K562 (cell line): ENCODE measurements at regions not wholly inside any gene's neighbourhood (a gene's known extent, or its start where the extent isn't known, plus 50 kb on each side); places are given as distances from the start of the nearest gene placed in this dataset.

Source experiments
- ATAC-seq: fragments of 200-7000 bp; cut with Tn5 transposase; 3 replicates; pipeline ENCODE4 v1.9.1; 2020; ENCODE audit warnings: moderate library complexity
- BruUV-seq: library from RNA; stranded (reverse); fragments of 400-500 nt; replicated peaks from 2 replicates; lab custom pipeline; 2021; lab: Mats Ljungman, UMichigan
- CTCF ChIA-PET: fragments of 300-600 bp; formaldehyde crosslinking; extraction: SDS; loops from one replicate; lab custom pipeline; 2021; ENCODE audit warnings: low intra/inter-chr PET ratio; lab: Yijun Ruan, JAX
- POLR2A ChIA-PET: fragments of 300-600, 350-650 bp; sonication (Branson Sonifier 250); formaldehyde crosslinking; extraction: SDS; loops from one replicate; lab custom pipeline; 2021; ENCODE audit warnings: antibody characterized with exemption, inconsistent platforms; lab: Yijun Ruan, JAX
- DNase-seq, 4 experiments: peaks; one replicate each; pipeline versions ENCODE4 v3.0.0 to v3.0.0-alpha.2; 2011 to 2018; ENCODE audit warnings: low spot score in 3 of 4, mixed read lengths in 3 of 4; ENCODE audit errors: extremely low read depth in 1 of 4
- FAIRE-seq: peaks from 2 replicates; lab custom pipeline; 2011; peaks lifted over from hg19 to GRCh38; lab: Jason Lieb, UNC
- H2AFZ ChIP-seq: 2 replicates; pipeline ENCODE4 v1.6.0; 2011; ENCODE audit warnings: low read depth, low read length, control low read depth, inconsistent platforms
- H3K27ac ChIP-seq: fragments of 200-600 bp; 3 replicates; pipeline ENCODE4 v1.8.0; 2011; ENCODE audit warnings: low read depth, mild to moderate bottlenecking, control low read depth, inconsistent platforms, low read length, moderate library complexity, mixed read lengths; ENCODE audit errors: extremely low read depth
- H3K27me3 ChIP-seq, 2 experiments: fragments of 300-600 bp in 1 of 2; 2 replicates in 1 of 2; 3 replicates in 1 of 2; pipeline versions ENCODE4 v1.6.0 to v1.8.0; 2011; ENCODE audit warnings: inconsistent platforms in 2 of 2, low read length in 2 of 2, mild to moderate bottlenecking in 1 of 2, mixed read lengths in 1 of 2, moderate library complexity in 1 of 2; ENCODE audit not compliant: control insufficient read depth in 2 of 2, insufficient read depth in 2 of 2
- H3K36me3 ChIP-seq: fragments of 300-600 bp; 3 replicates; pipeline ENCODE4 v1.8.0; 2011; ENCODE audit warnings: mild to moderate bottlenecking, low read length, inconsistent platforms; ENCODE audit not compliant: control insufficient read depth, insufficient read depth
- H3K4me1 ChIP-seq, 2 experiments: fragments of 200-600 bp in 1 of 2; replicated peaks in 1 of 2; 2 replicates in 1 of 2; 3 replicates in 1 of 2; pipeline versions ENCODE4 v1.5.1 to v1.8.0; 2011; ENCODE audit warnings: inconsistent platforms in 2 of 2, low read length in 2 of 2, mild to moderate bottlenecking in 1 of 2, mixed read lengths in 1 of 2, moderate library complexity in 1 of 2; ENCODE audit not compliant: control insufficient read depth in 2 of 2, insufficient read depth in 2 of 2
- H3K4me2 ChIP-seq: 2 replicates; pipeline ENCODE4 v1.6.1; 2011; ENCODE audit warnings: low read length, control low read depth, inconsistent platforms, mixed read lengths; ENCODE audit not compliant: insufficient read depth
- H3K4me3 ChIP-seq: fragments of 200-600 bp; sonication (generic), shearing (Covaris generic); 2 replicates; pipeline ENCODE4 v1.5.1; 2016; ENCODE audit warnings: control low read depth, inconsistent platforms
- H3K79me2 ChIP-seq: fragments of 200-600 bp; 3 replicates; pipeline ENCODE4 v1.8.0; 2011; ENCODE audit warnings: low read length, inconsistent platforms; ENCODE audit not compliant: control insufficient read depth, insufficient read depth
- H3K9ac ChIP-seq, 2 experiments: 2 replicates each; pipeline versions ENCODE4 v1.6.0 to v1.6.1; 2011; ENCODE audit warnings: low read depth in 2 of 2, low read length in 2 of 2, control low read depth in 1 of 2, inconsistent platforms in 1 of 2, mild to moderate bottlenecking in 1 of 2, mixed read lengths in 1 of 2; ENCODE audit not compliant: insufficient read depth in 1 of 2
- H3K9me1 ChIP-seq: one replicate; pipeline ENCODE4 v1.6.0; 2011; ENCODE audit warnings: inconsistent platforms, mild to moderate bottlenecking, low read length, moderate library complexity; ENCODE audit not compliant: control insufficient read depth, insufficient read depth
- H3K9me3 ChIP-seq: replicated peaks from 2 replicates; pipeline ENCODE4 v1.5.1; 2011; ENCODE audit warnings: low read depth, low read length, inconsistent platforms; ENCODE audit not compliant: control insufficient read depth, insufficient read depth
- H4K20me1 ChIP-seq: replicated peaks from 2 replicates; pipeline ENCODE4 v1.6.1; 2011; ENCODE audit warnings: low read length, inconsistent platforms, mixed read lengths; ENCODE audit not compliant: control insufficient read depth, insufficient read depth
- C11orf30 ChIP-seq: fragments of 450-650 bp; IDR thresholded peaks from 2 replicates; pipeline ENCODE4 v1.6.1; 2016; ENCODE audit warnings: low read depth, mild to moderate bottlenecking
- MAFF ChIP-seq: IDR thresholded peaks from 2 replicates; pipeline ENCODE4 v1.6.1; 2012; ENCODE audit warnings: low read length, improper control_type of control experiment
- MAFG ChIP-seq: fragments of 450-650 bp; conservative IDR thresholded peaks from 2 replicates; pipeline ENCODE4 v1.6.1; 2016; ENCODE audit warnings: missing genetic modification characterization, missing compliant biosample characterization
- MAFK ChIP-seq: IDR thresholded peaks from 2 replicates; pipeline ENCODE4 v1.6.1; 2011; ENCODE audit warnings: low read length, improper control_type of control experiment
- SRSF7 ChIP-seq: fragments of 200-400 bp; formaldehyde crosslinking; optimal IDR thresholded peaks from 2 replicates; pipeline ENCODE3; 2017; ENCODE audit warnings: mild to moderate bottlenecking, low read depth, low read length
- U2AF1 ChIP-seq: fragments of 200-400 bp; formaldehyde crosslinking; optimal IDR thresholded peaks from 2 replicates; pipeline ENCODE3; 2017; ENCODE audit warnings: mild to moderate bottlenecking, low read depth, low read length, moderate library complexity
- ZBTB5 ChIP-seq: fragments of 450-650 bp; IDR thresholded peaks from 2 replicates; pipeline ENCODE4 v1.6.1; 2017; ENCODE audit warnings: antibody characterized with exemption
- ZNF140 ChIP-seq: fragments of 250-450 bp; sonication (Bioruptor Pico); IDR thresholded peaks from 2 replicates; pipeline ENCODE4 v1.8.0; 2021; ENCODE audit warnings: moderate library complexity, mild to moderate bottlenecking, inconsistent platforms
- ZNF316 ChIP-seq: fragments of 450-650 bp; IDR thresholded peaks from 2 replicates; pipeline ENCODE4 v1.6.1; 2016
- WGBS: fragments of 100-300 bp; shearing (Covaris generic); methylation state at CpG from one replicate; pipeline ENCODE4 v1.1.6; 2016; ENCODE audit warnings: low coverage, mixed read lengths; ENCODE audit not compliant: insufficient coverage; ENCODE audit errors: missing lambda C conversion rate; 5-methylcytosine and 5-hydroxymethylcytosine counted together
- in situ Hi-C: fragments of 300-500 bp; cut with MboI; formaldehyde crosslinking; loops from 4 replicates; pipeline ENCODE4 v1.15.0; 2018; ENCODE audit warnings: inconsistent platforms, mixed read lengths
- intact Hi-C: fragments of 100-400 bp; cut with micrococcal nuclease; formaldehyde crosslinking; loops from 2 replicates; pipeline ENCODE4 v1.14.2; 2022

GRCh38 chr5:98053170-98053569, 720.3 kb upstream of the RGMB start:
- Histone ChIP-seq H4K20me1 (no peaks in the 10 kb centered on the region), H3K4me1 (no peaks in the 10 kb centered on the region), H3K36me3 (no peaks in the 10 kb centered on the region), H3K4me2 (no peak overlapping the region), H2AFZ (no peak overlapping the region), H3K9me1 (no peaks in the 10 kb centered on the region), H3K27ac (no peak overlapping the region), H3K9ac (no peak overlapping the region), H3K79me2 (no peaks in the 10 kb centered on the region), H3K27me3 (no peaks in the 10 kb centered on the region), H3K4me3 (no peak overlapping the region)
- DNase-seq, result no peak
- ChIA-PET CTCF (no interaction called here), POLR2A (no interaction called here)
- intact Hi-C loops, result no loop called here
- ATAC-seq, result no peak
- peak; percentile 77 for TF ChIP-seq MAFF
- TF ChIP-seq C11orf30, result peak; percentile 67
- TF ChIP-seq MAFG, result peak; percentile 66
- peak; percentile 86 for TF ChIP-seq ZNF316
- TF ChIP-seq MAFK, result peak; percentile 69
- TF ChIP-seq ZNF140 (CRISPR knock-in tag), result no peak
- no peak for TF ChIP-seq U2AF1
- TF ChIP-seq, all 486 proteins: peak for 5
- FAIRE-seq, result no peak
- no peaks in the 10 kb centered on the region for H3K9me3 ChIP-seq
- WGBS, result 0% methylated on average over 2 of the region's 2 CpGs
- in situ Hi-C loops, result no loop called here
- no TSS peak for BruUV-seq

- no peak overlapping the region for H3K27ac ChIP-seq
- TF ChIP-seq ZBTB5, result no peak
- no peak for TF ChIP-seq SRSF7
These were observed 713.3 kb upstream of the RGMB start for GRCh38 chr5:98060148-98060547.

More at GRCh38 chr5:98060148-98060547, 713.3 kb upstream of the RGMB start:
- DNase-seq, result no peak
- Histone ChIP-seq H3K9me1 (no peaks in the 10 kb centered on the region), H3K79me2 (no peaks in the 10 kb centered on the region), H3K9me3 (no peaks in the 10 kb centered on the region; the same call in 1 of the 2 replicates), H3K4me2 (no peak overlapping the region), H4K20me1 (no peaks in the 10 kb centered on the region), H3K4me1 (no peaks in the 10 kb centered on the region), H3K27me3 (no peaks in the 10 kb centered on the region), H2AFZ (no peak overlapping the region), H3K36me3 (no peaks in the 10 kb centered on the region), H3K9ac (no peak overlapping the region), H3K4me3 (no peak overlapping the region)
- ChIA-PET CTCF (no interaction called here), POLR2A (no interaction called here)
- no peak for FAIRE-seq
- in situ Hi-C loops, result no loop called here
- BruUV-seq, result no TSS peak
- intact Hi-C loops, result no loop called here
- no peak for ATAC-seq
